AG10803 (cell line): ENCODE measurements at regions not wholly inside any gene's neighbourhood (a gene's known extent, or its start where the extent isn't known, plus 50 kb on each side); places are given as distances from the start of the nearest gene placed in this dataset.

Experiments
- DNase-seq: peaks from one replicate; pipeline ENCODE4 v3.0.0; 2010; ENCODE audit warnings: low read depth
- H3K4me3 ChIP-seq: 2 replicates; pipeline ENCODE4 v1.5.1; 2011; ENCODE audit warnings: mild to moderate bottlenecking, low read length, control low read depth
- TF ChIP-seq, protein P1 (sequence below): conservative IDR thresholded peaks from 2 replicates; pipeline ENCODE4 v1.5.1; 2011; ENCODE audit warnings: mild to moderate bottlenecking, low read length, control low read depth, inconsistent platforms

DNA sequence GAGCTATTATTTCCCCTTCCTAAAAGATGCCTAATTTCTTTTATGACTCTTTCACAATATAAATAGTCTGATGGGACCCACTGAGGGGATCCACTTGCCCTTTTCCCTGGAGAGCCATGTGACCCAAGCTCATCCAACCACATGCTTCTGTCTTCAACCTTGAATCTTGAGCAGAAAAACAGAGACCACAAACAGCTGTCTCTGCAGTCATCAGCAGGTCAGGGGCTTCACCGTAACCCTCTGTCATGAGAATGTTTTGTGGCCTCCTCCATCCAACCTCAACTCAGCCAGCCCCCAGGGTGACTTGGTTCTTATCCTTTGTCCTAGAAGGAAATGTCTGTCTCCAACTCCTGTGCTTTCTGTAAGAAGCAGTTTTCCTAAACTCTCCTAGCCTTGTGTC is 129.6 kb upstream of the POU2AF2 start:
- no peak for DNase-seq
- TF ChIP-seq, protein P1, sequence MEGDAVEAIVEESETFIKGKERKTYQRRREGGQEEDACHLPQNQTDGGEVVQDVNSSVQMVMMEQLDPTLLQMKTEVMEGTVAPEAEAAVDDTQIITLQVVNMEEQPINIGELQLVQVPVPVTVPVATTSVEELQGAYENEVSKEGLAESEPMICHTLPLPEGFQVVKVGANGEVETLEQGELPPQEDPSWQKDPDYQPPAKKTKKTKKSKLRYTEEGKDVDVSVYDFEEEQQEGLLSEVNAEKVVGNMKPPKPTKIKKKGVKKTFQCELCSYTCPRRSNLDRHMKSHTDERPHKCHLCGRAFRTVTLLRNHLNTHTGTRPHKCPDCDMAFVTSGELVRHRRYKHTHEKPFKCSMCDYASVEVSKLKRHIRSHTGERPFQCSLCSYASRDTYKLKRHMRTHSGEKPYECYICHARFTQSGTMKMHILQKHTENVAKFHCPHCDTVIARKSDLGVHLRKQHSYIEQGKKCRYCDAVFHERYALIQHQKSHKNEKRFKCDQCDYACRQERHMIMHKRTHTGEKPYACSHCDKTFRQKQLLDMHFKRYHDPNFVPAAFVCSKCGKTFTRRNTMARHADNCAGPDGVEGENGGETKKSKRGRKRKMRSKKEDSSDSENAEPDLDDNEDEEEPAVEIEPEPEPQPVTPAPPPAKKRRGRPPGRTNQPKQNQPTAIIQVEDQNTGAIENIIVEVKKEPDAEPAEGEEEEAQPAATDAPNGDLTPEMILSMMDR, result no peak
- no peak overlapping the region for H3K4me3 ChIP-seq

DNA sequence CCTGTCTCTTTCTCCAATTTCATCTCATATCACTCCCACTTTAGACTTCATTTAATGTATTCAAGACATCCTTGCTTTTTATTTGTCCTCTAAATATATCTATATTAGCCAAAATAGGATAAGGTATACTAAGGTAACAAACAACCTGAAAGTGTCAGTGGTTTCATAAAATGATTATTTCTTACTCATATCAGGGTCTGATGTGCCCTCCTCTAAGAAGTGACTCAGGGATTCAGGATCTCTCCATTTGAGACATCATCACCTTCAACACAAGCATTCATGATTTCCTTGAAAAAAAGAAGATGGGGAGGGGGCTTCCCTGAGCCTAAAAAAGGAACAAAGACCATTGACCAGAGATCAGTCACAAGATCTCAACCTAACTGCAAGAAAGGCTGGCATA is 131.4 kb upstream of the POU2AF2 start:
- TF ChIP-seq, protein P1, result no peak
- H3K4me3 ChIP-seq, result no peak overlapping the region
- no peak for DNase-seq

DNA sequence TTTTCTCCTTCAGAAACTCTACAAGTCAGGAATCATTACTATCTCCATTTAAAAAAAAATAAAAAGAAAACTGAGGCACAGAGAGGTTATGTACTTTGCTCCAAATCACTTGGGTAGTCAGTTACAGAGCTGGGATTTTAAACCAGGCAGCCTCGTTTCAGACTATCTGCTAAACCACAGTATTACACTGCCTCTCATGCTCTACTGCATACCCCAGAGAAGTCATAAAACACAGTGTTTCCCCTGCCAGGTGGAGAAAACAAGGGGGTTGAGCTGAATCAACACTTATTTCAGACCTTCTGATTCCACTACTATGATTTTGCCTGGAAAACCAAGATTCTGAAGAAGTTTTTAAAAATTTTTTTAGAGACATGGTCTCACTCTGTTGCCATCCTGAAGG is 132.9 kb upstream of the POU2AF2 start:
- no peak for DNase-seq
- no peak overlapping the region for H3K4me3 ChIP-seq
- TF ChIP-seq, protein P1, result no peak

DNA sequence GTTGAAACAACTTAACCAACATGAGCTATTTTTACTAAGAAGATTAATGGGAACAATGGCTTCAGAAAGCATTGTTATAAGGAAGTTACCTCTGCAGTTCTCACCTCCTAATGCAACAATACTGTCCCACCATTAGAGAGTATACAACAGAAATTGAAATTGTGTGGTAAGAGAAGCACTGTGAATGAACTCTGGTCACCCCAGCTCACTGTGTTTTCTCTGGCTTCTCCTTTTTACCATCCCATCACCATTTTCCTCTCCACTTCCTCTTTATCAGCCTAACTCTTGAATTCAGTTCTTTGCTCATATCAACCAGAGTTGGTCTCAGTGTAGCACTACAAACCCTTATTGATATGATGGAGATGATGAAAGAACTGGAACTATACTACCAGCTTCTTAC is 138.0 kb upstream of the POU2AF2 start:
- no peak for DNase-seq
- H3K4me3 ChIP-seq, result no peak overlapping the region
- TF ChIP-seq, protein P1, result no peak

DNA sequence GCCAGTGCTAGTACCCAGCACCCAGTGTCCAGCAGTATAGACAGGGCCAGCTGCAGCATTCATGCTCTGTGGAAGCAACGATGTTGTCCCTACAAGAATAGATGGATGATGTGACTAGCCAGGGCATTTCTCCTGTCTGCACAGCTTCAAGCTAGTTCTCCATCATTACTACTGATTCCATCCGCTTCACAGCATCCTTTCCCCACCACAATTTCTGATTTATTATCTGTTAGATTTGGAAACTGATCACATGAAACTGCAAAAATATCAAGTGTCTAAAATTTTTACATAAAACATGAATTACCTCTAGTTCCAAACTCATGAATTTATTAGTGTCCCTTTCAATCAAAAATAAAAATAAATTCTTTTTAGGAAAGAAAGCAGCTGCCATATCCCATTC is 138.9 kb upstream of the POU2AF2 start:
- TF ChIP-seq, protein P1, result no peak
- no peak for DNase-seq
- H3K4me3 ChIP-seq, result no peak overlapping the region

DNA sequence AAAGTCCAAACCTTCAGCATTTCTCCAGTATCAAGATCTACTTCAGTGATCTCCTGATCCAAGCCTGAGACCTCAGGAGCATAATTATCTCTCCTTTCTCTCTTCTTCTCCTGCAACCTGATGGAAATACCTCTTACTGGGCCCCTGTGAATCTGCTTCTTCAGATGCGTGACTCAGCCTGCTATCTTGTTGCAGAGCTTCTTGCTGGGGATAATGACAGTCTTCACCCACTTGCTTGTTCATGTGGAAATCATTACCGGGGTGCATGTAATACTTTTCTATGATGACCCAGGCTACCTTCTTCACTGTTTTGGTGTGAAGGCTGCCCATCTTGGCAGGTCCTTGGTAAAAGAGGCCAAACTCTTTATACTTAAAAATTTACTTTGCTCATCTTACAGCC is 140.0 kb upstream of the POU2AF2 start:
- DNase-seq, result no peak
- no peak overlapping the region for H3K4me3 ChIP-seq
- TF ChIP-seq, protein P1, result no peak

DNA sequence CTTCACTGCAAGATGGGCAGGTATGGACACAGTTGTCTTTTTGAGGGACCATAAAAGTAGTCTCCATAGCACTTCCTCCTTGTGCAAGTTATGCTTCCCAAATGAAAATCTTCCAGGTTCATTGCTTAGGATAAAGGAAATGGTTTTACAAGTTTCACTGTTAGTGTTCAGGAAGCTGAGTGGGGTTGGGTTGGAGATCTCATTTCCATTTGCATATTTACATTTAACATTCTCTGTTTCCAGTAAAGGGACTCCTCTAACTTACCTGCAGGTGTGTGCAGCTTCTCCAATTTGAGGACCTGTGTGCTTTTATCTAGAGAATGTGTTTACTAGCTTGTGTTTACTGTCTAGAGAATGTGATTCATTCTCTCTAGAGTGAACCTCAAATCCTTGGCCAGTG is 141.3 kb upstream of the POU2AF2 start:
- TF ChIP-seq, protein P1, result no peak
- DNase-seq, result no peak
- H3K4me3 ChIP-seq, result no peak overlapping the region
